B cell (primary cell): ENCODE measurements at regions not wholly inside any gene's neighbourhood (a gene's known extent, or its start where the extent isn't known, plus 50 kb on each side); places are given as distances from the start of the nearest gene placed in this dataset.

ENCODE experiments used
- EZH2 ChIP-seq: IDR thresholded peaks from 2 replicates; pipeline ENCODE4 v1.6.1; 2012; ENCODE audit warnings: borderline replicate concordance, low read depth, mild to moderate bottlenecking, moderate library complexity, low read length; ENCODE audit not compliant: insufficient read depth, poor library complexity, severe bottlenecking
- TF ChIP-seq, protein P1 (sequence below): fragments of 200-600 bp; IDR thresholded peaks from one replicate; pipeline ENCODE4 v1.8.0; 2022; ENCODE audit warnings: antibody characterized with exemption, mild to moderate bottlenecking

GRCh38 chr6:78629836-78630235 lies 237.5 kb upstream of the IRAK1BP1 start:
- TF ChIP-seq, protein P1, sequence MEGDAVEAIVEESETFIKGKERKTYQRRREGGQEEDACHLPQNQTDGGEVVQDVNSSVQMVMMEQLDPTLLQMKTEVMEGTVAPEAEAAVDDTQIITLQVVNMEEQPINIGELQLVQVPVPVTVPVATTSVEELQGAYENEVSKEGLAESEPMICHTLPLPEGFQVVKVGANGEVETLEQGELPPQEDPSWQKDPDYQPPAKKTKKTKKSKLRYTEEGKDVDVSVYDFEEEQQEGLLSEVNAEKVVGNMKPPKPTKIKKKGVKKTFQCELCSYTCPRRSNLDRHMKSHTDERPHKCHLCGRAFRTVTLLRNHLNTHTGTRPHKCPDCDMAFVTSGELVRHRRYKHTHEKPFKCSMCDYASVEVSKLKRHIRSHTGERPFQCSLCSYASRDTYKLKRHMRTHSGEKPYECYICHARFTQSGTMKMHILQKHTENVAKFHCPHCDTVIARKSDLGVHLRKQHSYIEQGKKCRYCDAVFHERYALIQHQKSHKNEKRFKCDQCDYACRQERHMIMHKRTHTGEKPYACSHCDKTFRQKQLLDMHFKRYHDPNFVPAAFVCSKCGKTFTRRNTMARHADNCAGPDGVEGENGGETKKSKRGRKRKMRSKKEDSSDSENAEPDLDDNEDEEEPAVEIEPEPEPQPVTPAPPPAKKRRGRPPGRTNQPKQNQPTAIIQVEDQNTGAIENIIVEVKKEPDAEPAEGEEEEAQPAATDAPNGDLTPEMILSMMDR: no peak
- no peak for TF ChIP-seq EZH2
